Liver (tissue), 3 donors: ENCODE measurements at regions not wholly inside any gene's neighbourhood (a gene's known extent, or its start where the extent isn't known, plus 50 kb on each side); places are given as distances from the start of the nearest gene placed in this dataset.

ENCODE experiments used
- CTCF ChIP-seq: fragments of 150-350 bp; IDR thresholded peaks from 2 replicates; pipeline ENCODE4 v1.5.1; 2017; ENCODE audit warnings: improper control_type of control experiment, low read depth, low read length; ENCODE audit not compliant: missing input control
- GABPA ChIP-seq, 2 donors: IDR thresholded peaks in 1 of 2; conservative IDR thresholded peaks in 1 of 2; 2 replicates each; pipeline ENCODE4 v1.6.1; 2016; ENCODE audit warnings: antibody characterized with exemption in 2 of 2, mild to moderate bottlenecking in 1 of 2, moderate library complexity in 1 of 2
- JUND ChIP-seq, 2 donors: IDR thresholded peaks; 2 replicates each; pipeline ENCODE4 v1.6.1; 2016; ENCODE audit warnings: antibody characterized with exemption in 2 of 2
- SP1 ChIP-seq: IDR thresholded peaks from 2 replicates; pipeline ENCODE4 v1.6.1; 2018; ENCODE audit warnings: antibody characterized with exemption, mild to moderate bottlenecking
- TAF1 ChIP-seq: conservative IDR thresholded peaks from 2 replicates; pipeline ENCODE4 v1.6.1; 2016; ENCODE audit warnings: antibody characterized with exemption, mild to moderate bottlenecking
- YY1 ChIP-seq: IDR thresholded peaks from 2 replicates; pipeline ENCODE4 v1.6.1; 2016; ENCODE audit warnings: antibody characterized with exemption, mild to moderate bottlenecking
- ZBTB33 ChIP-seq: IDR thresholded peaks from 2 replicates; pipeline ENCODE4 v1.6.1; 2016; ENCODE audit warnings: antibody characterized with exemption
- donor health status: healthy.
- donor health status: healthy.

GRCh38 chr10:36592964-36593363, 532.4 kb upstream of the ANKRD30A start:
- TF ChIP-seq CTCF = no peak
- no peak for TF ChIP-seq JUND (IDR thresholded peaks at IDR 0.05)
- TF ChIP-seq SP1 = no peak
- TF ChIP-seq TAF1 = no peak
- TF ChIP-seq YY1 = no peak
- no peak for TF ChIP-seq GABPA (IDR thresholded peaks at IDR 0.05 in 1 of 2, conservative IDR thresholded peaks at IDR 0.05 in 1 of 2)
- TF ChIP-seq ZBTB33 = no peak
